GM19043 (cell line): ENCODE measurements at regions not wholly inside any gene's neighbourhood (a gene's known extent, or its start where the extent isn't known, plus 50 kb on each side); places are given as distances from the start of the nearest gene placed in this dataset.
"Not testable (repeated sequence)": the region's sequence is repeated elsewhere in the genome, so short reads cannot be mapped to it uniquely, and the experiment has no call there.

Experiments
- ATAC-seq: cut with Tn5 transposase; IDR thresholded peaks from one replicate; pipeline ENCODE4 v1.9.1; 2021; ENCODE audit warnings: low read depth; ENCODE audit not compliant: unreplicated experiment

DNA sequence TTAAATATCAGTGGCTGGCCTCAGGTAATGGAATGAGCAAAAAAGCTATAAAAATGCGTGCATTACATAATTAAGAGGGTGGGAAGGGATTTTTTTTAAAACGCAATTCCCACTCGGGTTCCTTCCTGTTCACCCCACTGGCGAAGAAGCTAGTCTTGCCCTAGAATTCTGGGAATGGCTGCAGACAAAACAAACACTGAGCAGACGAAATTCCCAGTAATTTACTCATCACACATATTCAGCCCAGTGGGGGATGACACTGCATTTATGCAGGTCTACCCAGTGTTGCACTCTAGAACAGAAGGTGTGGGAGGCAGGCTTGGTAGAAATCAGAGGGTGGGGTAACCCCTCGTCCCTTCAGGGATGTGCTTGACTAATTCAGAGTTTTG, 2695.0 kb upstream of the DEFB115 start:
- ATAC-seq = no peak

DNA sequence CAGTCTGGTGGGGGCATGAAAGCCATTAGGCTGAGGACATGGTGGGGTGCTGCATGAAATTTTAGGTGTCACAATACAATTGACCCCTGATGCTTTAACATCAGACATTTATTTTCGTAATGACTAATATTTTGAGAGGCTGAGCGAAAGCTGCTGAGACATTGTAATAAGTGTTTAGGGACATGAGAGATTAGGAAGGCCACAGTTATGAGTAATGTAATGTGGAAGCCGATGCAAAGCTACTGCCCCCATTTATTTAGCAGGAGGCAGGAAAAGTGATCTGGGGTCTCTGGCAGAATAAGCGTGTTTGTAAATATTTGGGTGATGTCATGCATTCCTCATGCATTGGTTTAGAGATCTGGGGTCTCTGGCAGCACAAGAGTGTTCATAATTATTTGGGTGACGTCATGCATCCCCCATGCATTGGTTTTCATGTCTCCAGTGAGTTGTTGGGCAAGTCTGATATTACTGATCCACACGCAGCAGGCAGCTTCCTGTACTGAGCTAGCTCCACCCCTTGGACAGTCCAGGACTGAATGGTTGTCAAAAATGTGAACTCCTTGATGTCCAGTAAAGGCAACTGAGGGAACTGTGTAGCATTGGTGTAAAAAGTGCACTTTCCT, 2694.5 kb upstream of the DEFB115 start:
- not testable (repeated sequence) for ATAC-seq

DNA sequence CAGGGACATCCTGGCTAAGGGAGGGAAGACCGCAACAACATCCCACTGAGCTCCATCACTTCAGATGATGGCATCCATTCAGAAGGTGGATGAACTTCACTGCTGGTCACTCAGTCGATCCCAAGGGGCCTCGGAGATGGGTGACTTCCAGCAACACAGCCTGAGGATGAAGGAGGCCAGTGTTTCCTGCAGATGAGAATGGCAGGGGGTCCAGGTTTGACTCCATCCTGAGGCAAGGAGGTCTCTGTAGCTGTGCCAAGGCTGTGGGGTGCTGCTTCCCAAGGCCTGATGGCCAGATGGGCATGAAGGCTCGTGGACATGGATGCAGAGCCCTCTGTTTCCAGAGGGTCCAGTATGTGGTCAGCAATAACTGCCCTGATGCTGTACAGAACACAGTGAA, 2693.4 kb upstream of the DEFB115 start:
- ATAC-seq = not testable (repeated sequence)

DNA sequence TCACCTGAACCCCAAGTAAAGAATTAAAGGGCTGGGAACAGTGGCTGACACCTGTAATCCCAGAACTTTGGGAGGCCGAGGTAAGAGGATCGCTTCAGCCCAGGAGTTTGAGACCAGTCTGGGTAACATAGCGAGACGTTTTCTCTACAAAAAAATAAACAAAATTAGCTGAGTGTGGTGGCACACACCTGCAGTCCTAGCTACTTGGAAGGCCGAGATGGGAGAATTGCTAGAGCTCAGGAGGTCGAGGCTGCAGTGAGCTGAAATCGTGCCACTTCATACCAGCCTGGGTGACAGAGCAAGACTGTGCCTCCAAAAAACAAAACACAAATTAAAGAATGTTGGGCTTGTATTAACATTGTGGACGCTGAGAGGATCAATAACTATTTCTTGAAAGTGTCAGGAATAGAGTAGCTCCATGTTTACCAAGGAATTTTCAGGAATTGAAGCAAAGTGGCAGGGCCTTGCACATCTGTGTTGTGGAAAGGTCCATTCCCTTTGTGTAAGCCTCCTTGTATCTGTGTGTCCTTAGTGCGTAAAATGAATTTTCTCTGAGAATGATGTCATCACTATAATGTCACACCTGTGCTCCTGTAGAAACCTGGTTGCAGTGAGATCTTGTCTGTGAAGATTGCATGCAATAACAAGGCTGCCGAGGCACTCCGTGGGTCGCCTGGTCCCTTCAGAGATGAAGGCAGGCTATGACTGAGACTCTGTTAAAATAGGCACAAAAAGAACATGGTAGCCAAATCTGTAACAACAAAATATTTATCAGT, 2692.6 kb upstream of the DEFB115 start:
- not testable (repeated sequence) for ATAC-seq

DNA sequence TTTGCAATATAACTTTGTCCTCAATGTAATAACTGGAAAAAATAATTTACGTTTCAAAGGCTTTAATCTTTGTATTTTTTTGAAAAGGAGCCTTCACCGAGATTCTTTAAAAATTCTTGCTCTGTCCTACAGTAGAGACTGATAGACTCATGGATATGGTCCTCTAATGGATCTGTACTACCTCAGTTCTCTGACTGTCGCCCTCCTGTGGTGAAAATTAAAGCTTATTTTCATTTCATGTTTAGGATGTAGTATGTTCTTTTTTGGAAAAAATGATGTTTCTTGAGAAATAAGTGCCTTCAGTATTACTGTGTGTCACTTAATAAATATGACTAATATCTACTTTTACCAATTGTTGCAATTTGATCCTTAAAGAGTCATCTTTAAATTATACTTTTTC, 2681.5 kb upstream of the DEFB115 start:
- not testable (repeated sequence) for ATAC-seq

DNA sequence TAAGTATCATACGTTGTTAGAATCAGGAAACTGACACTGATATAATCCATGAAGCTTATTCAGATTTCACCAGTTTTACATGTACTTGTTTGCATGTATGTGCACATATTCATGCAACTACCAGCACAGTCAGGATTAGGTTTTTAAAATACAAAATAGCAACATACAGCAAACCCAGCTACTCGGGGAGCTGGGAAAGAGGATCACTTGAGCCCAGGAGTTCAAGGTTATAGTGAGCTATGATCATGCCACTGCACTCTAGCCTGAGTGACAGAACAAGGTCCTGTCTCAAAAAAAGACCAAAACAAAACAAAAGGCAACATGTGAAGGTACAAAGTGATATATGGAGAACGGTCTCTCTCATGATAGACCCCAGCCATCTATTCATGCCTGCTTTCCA, 2665.8 kb upstream of the DEFB115 start:
- ATAC-seq = not testable (repeated sequence)

DNA sequence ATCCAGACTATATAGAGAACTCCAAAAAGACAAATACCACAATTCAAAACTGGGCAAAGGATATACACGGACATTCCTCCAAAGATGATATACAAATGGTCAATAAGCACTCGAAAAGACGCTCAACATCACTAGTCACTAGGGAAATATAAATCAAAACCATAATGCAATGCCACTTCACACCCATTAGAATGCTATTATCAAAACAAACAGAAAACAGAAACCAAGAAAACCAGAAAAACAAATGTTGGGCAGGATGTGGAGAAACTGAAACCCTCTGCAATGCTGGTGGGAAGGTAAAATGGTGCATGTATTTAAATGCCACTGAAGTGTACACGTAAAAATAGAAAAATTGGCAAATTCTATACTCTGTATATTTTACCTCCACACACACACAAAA, 2664.1 kb upstream of the DEFB115 start:
- ATAC-seq = not testable (repeated sequence)

DNA sequence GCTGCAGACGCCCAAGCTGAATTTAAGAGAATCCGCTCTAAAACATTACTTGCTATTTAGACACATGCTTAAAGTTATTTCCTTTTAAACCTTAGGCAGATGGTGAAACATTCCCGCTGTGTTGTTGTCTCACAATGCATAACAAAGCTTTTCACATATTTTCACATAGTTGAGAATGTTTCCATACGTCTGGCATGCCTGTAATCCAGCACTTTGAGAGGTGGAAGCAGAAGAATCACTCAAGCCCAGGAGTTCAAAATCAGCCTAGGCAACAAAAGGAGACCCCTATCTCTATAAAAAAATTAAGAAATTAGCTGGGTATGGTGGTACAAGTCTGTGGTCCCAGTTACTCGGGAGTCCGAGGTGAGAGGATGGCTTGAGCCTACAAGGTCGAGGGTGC, 2663.0 kb upstream of the DEFB115 start:
- ATAC-seq = not testable (repeated sequence)

DNA sequence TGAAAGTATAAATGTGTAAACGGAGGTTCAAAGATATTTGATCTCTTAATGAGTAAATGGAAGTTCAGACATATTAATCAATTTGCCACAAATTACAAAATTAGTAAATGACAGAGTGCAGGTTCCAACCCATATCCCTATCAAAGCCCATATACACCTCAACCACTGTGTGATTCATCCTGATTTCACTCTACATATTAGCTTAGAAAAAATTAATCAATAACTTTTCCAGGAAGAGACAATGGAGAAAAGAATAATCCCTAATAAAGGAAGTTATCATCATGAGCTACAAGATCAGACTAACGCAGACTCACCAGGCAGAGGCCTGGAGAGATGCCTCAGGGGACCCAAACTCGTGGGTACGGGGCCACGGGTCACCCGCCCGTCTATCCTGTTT, 2655.5 kb upstream of the DEFB115 start:
- not testable (repeated sequence) for ATAC-seq

DNA sequence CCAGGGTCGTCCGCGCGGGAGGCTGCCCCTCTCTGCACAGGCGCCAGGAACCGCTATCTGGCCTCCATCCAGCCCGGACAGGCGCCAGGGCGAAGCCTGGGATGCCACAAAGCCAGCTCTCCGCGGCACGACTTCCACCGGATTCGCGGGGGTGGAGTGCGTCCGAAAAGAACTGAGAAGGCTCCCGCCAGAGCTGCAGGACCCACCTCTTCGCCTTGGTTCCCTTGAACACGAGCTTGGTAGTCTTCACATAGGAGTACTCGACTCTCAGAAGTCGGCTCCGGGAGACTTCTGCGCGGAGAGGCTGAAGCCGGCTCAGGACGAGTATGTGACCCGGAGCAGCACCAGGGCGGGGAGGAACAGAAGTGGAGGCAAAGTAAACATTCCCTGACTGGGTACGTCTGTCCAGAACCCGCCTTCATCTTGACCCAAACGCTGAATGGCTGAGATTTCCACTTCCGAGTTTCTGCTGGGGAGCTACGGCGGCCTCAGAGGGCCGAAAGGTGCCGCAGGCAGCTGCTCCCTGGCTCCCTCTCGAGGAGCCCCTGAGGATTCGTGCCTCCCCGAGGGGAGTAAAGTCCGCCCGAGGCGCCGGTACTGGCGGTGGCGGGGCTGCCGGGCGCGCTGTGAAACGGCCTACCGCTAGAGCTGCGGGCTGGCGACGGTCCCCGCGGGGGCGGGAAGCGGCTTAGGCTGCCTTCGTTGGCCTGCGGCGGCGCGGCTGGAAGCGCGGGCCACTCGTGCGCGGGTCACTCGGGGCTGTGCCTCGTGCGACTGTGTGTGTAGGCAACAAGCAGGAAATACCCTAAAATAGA, 2654.9 kb upstream of the DEFB115 start:
- peak; percentile 97 for ATAC-seq

DNA sequence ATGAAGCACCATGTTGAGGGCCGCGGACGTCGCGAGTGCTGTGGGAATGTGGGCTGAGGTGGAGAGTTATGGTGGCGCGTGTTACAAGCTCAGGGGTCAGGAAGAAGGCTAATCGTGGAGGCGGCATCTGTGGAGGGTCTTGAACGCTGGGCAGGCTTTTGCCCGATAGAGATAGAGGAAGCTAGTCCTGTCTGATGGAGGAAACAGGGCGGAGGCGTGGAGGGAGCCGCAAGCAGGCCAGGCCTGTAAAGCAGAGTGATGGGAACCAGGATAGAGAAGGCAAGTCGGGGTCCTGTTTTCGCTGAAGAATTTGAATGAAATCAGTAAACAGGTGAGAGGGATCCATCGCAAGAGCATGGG, 2654.3 kb upstream of the DEFB115 start:
- ATAC-seq = not testable (repeated sequence)

DNA sequence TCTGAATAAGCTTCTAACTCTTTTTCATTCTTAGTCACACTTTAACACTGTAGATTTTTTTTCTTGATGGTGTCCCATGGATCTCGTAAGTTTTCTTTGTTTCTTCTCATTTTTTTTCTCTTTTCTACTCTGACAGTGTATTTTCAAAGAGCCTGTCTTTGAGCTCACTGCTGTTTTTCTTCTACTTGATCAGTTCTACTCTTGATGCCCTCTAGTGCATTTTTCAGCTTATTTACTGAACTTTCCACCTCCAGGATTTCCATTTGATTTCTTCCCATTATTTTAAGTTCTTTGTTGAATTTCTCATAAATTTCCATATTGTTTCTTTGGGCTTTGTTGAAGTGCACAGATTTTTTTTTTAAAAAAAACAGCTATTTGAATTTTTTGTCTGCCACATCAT, 2641.1 kb upstream of the DEFB115 start:
- no peak for ATAC-seq

DNA sequence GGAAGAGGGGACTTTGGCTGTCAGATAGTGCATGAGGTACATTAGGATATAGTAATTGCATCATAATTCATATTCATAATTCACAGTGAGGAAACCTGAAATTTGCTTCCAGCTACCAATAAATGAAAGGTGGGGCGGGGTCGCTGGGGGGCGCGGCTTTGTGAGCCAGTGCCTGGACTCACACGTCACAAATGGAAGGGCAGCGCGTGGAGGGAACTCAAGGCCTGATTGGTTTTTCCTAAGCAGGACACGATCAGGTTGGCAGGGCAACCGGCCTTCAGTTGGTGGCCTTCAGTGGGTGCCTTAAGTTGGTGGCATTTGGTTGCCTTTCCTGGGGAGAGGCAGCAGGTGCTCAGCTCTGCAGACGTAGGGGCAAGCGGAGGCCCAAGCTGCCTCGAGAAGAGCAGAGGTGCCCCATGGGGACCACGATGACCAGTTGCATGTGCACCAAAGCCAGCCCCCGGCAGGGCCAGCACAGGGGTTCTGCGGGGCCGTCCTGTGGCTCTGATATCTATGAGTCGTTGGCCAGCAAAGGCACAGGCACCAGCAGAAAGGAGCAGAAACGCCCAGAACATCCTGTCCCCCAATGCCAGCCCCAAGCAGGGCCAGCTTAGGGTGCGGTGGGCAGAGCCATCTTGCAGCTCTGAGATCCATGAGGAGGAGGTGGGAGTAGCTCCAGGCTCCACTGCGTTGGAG, 2637.4 kb upstream of the DEFB115 start:
- ATAC-seq = not testable (repeated sequence)

DNA sequence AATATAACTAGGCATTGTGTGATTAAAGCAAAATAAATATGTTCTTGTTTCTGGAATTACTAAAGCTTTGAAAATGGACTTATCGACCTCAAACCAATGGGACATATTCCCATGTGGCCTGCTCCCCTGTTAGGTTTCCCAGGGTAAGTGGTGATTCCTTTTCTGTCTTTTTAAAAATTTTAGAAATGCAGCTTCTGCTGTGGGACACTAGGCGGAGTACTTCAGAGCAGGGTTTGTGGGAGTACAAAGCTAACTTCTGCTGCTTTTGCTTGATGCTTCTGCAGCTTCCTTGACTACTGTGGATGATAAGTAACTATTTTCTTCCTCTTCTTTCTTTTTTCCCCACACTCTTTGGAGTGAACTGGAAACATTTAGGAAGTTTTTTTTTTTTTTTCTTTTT, 2632.4 kb upstream of the DEFB115 start:
- ATAC-seq = not testable (repeated sequence)

DNA sequence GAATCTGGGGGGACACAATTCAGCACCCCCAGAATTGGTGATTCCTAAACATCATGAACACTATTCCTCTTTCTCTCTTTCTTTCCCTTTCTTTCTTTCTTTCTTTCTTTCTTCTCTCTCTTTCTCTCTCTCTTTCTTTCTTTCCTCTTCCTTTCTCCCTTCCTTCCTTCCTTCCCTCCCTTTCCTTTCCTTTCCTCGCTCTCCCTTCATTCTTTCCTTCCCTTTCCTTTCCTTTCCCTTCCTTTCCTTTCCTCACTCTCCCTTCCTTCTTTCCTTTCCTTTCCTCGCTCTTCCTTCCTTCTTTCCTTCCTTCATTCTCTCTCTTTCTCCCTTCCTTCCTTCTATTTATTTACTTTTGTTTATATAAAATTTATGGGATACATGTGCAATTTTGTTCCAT, 2616.6 kb upstream of the DEFB115 start:
- ATAC-seq = not testable (repeated sequence)
